HepG2 (cell line): ENCODE measurements at regions not wholly inside any gene's neighbourhood (a gene's known extent, or its start where the extent isn't known, plus 50 kb on each side); places are given as distances from the start of the nearest gene placed in this dataset.

ENCODE experiments used
- ATAC-seq: fragments of 200-7000 bp; cut with Tn5 transposase; 3 replicates; pipeline ENCODE4 v1.9.1; 2020; ENCODE audit warnings: mild to moderate bottlenecking, moderate library complexity
- BruUV-seq: library from RNA; stranded (reverse); fragments of 400-500 nt; replicated peaks from 2 replicates; lab custom pipeline; 2021; lab: Mats Ljungman, UMichigan
- CTCF ChIA-PET: fragments of 300-600 bp; formaldehyde crosslinking; extraction: SDS; loops from one replicate; lab custom pipeline; 2021; ENCODE audit warnings: low total read pairs, inconsistent platforms, low intra/inter-chr PET ratio; lab: Yijun Ruan, JAX
- POLR2A ChIA-PET: fragments of 350-600 bp; sonication (Branson Sonifier 250); formaldehyde crosslinking; loops from one replicate; lab custom pipeline; 2020; ENCODE audit warnings: antibody characterized with exemption, inconsistent platforms; lab: Yijun Ruan, JAX
- DNase-seq: peaks from one replicate; pipeline ENCODE4 v3.0.0-alpha.2; 2015; ENCODE audit warnings: low spot score
- FAIRE-seq: peaks from 3 replicates; lab custom pipeline; 2011; peaks lifted over from hg19 to GRCh38; lab: Jason Lieb, UNC
- H2AFZ ChIP-seq: one replicate; pipeline ENCODE4 v1.6.1; 2011; ENCODE audit warnings: low read length, inconsistent platforms
- H3K27ac ChIP-seq: fragments of 300-600 bp; 3 replicates; pipeline ENCODE4 v1.8.0; 2011; ENCODE audit warnings: mixed run types, mild to moderate bottlenecking, mixed read lengths, low read length, inconsistent platforms; ENCODE audit not compliant: insufficient read depth; ENCODE audit errors: extremely low read length
- H3K27me3 ChIP-seq, 2 experiments: fragments of 200-600 bp in 1 of 2; 2 replicates in 1 of 2; 3 replicates in 1 of 2; pipeline versions ENCODE4 v1.6.0 to v1.8.0; 2011; ENCODE audit warnings: low read length in 2 of 2, mild to moderate bottlenecking in 2 of 2, moderate library complexity in 2 of 2, inconsistent platforms in 1 of 2; ENCODE audit not compliant: insufficient read depth in 2 of 2, control insufficient read depth in 1 of 2
- H3K36me3 ChIP-seq, 2 experiments: fragments of 200-600 bp in 1 of 2; replicated peaks in 1 of 2; 2 replicates in 1 of 2; 3 replicates in 1 of 2; pipeline versions ENCODE4 v1.5.1 to v1.8.0; 2011; ENCODE audit warnings: low read length in 2 of 2, inconsistent platforms in 1 of 2; ENCODE audit not compliant: insufficient read depth in 2 of 2, control insufficient read depth in 1 of 2
- H3K4me1 ChIP-seq: 2 replicates; pipeline ENCODE4 v1.5.1; 2012; ENCODE audit warnings: low read length, inconsistent platforms; ENCODE audit not compliant: insufficient read depth
- H3K4me2 ChIP-seq: 2 replicates; pipeline ENCODE4 v1.6.0; 2011; ENCODE audit warnings: low read depth, low read length, inconsistent platforms
- H3K4me3 ChIP-seq, 3 experiments: fragments of 200-600 bp in 1 of 3; sonication (generic), shearing (Covaris generic) in 1 of 3; replicated peaks in 1 of 3; 2 replicates each; pipeline ENCODE4 v1.5.1; 2011 to 2016; ENCODE audit warnings: low read length in 3 of 3, inconsistent platforms in 2 of 3, low read depth in 2 of 3, mild to moderate bottlenecking in 2 of 3, control low read depth in 1 of 3, mixed read lengths in 1 of 3; ENCODE audit not compliant: insufficient read depth in 1 of 3
- H3K79me2 ChIP-seq: one replicate; pipeline ENCODE4 v1.6.1; 2011; ENCODE audit warnings: low read length, inconsistent platforms; ENCODE audit not compliant: insufficient read depth
- H3K9ac ChIP-seq: 2 replicates; pipeline ENCODE4 v1.6.0; 2011; ENCODE audit warnings: mild to moderate bottlenecking, low read depth, low read length, inconsistent platforms; ENCODE audit not compliant: insufficient read depth
- H3K9me3 ChIP-seq: 2 replicates; pipeline ENCODE4 v1.5.1; 2012; ENCODE audit warnings: mild to moderate bottlenecking, low read length
- H4K20me1 ChIP-seq: 2 replicates; pipeline ENCODE4 v1.6.0; 2011; ENCODE audit warnings: inconsistent platforms, mild to moderate bottlenecking, low read length, moderate library complexity; ENCODE audit not compliant: insufficient read depth
- GABPB1 ChIP-seq: IDR thresholded peaks from 2 replicates; pipeline ENCODE4 v1.6.1; 2016; ENCODE audit warnings: mild to moderate bottlenecking, missing genetic modification reagents, moderate library complexity, missing compliant biosample characterization
- GLMP ChIP-seq: sonication (generic); formaldehyde crosslinking; IDR thresholded peaks from 2 replicates; pipeline ENCODE4 v1.9.0; 2021; ENCODE audit warnings: missing genetic modification reagents, mild to moderate bottlenecking, borderline replicate concordance
- MAX ChIP-seq: IDR thresholded peaks from 2 replicates; pipeline ENCODE4 v1.6.1; 2012; ENCODE audit warnings: inconsistent platforms
- MTA1 ChIP-seq: sonication (generic); formaldehyde crosslinking; IDR thresholded peaks from 2 replicates; pipeline ENCODE4 v1.4.0; 2020; ENCODE audit warnings: missing genetic modification reagents, mild to moderate bottlenecking, borderline replicate concordance
- NFKBIZ ChIP-seq: IDR thresholded peaks from 2 replicates; pipeline ENCODE4 v1.6.1; 2018; ENCODE audit warnings: missing genetic modification reagents, missing compliant biosample characterization
- PRDM15 ChIP-seq: sonication (generic); formaldehyde crosslinking; IDR thresholded peaks from 2 replicates; pipeline ENCODE4 v1.4.0; 2020; ENCODE audit warnings: missing genetic modification reagents
- TEAD2 ChIP-seq: sonication (generic); formaldehyde crosslinking; IDR thresholded peaks from 2 replicates; pipeline ENCODE4 v1.9.0; 2021; ENCODE audit warnings: missing genetic modification reagents
- ZNF136 ChIP-seq: sonication (generic); formaldehyde crosslinking; IDR thresholded peaks from 2 replicates; pipeline ENCODE4 v1.8.1; 2022; ENCODE audit warnings: low read depth, mild to moderate bottlenecking, moderate library complexity, missing genetic modification reagents
- ZNF451 ChIP-seq: sonication (generic); formaldehyde crosslinking; IDR thresholded peaks from 2 replicates; pipeline ENCODE4 v1.5.0; 2020; ENCODE audit warnings: mild to moderate bottlenecking, missing genetic modification reagents
- WGBS: methylation state at CpG from one replicate; pipeline ENCODE4 v1.1.6; 2017; ENCODE audit warnings: low lambda C conversion rate; 5-methylcytosine and 5-hydroxymethylcytosine counted together
- in situ Hi-C: cut with HindIII; loops from 2 replicates; pipeline ENCODE4 v1.10.0; 2017; ENCODE audit warnings: low pct_unique_long_range_greater_than_20kb; ENCODE audit not compliant: extremely low pct_ligation_motif_present
- intact Hi-C: fragments of 100-400 bp; cut with micrococcal nuclease; formaldehyde crosslinking; loops from one replicate; pipeline ENCODE4 v1.10.0; 2022; ENCODE audit not compliant: unreplicated experiment

GRCh38 chr5:3828761-3829160 lies 233.1 kb downstream of the IRX1 start (continued):
- TF ChIP-seq TEAD2 (CRISPR knock-in tag) (no peak), GABPB1 (no peak), MTA1 (CRISPR knock-in tag) (no peak)
- TF ChIP-seq, all 625 proteins: peak for 0

GRCh38 chr5:3833566-3833965 lies 237.9 kb downstream of the IRX1 start:
- Histone ChIP-seq H4K20me1 (no peaks in the 10 kb centered on the region), H3K36me3 (no peaks in the 10 kb centered on the region), H3K27ac (no peak overlapping the region), H3K79me2 (no peaks in the 10 kb centered on the region), H3K9ac (no peak overlapping the region), H3K9me3 (peaks cover 42% of the 10 kb centered on the region), H3K27me3 (no peaks in the 10 kb centered on the region), H3K4me1 (no peaks in the 10 kb centered on the region), H3K4me2 (no peak overlapping the region), H3K4me3 (no peak overlapping the region), H2AFZ (no peak overlapping the region)
- intact Hi-C loops (no loop called here), in situ Hi-C loops (no loop called here)
- ChIA-PET CTCF (no interaction called here), POLR2A (no interaction called here)
- BruUV-seq: no TSS peak
- ATAC-seq: no peak
- no peak for FAIRE-seq
- no peak for DNase-seq
- TF ChIP-seq NFKBIZ: no peak
- TF ChIP-seq ZNF136 (CRISPR knock-in tag): no peak
- no peak for TF ChIP-seq ZNF451 (CRISPR knock-in tag)
- no peak for TF ChIP-seq PRDM15 (CRISPR knock-in tag)
- no peak for TF ChIP-seq MAX
- no peak for TF ChIP-seq GLMP
- WGBS: 3% methylated on average over 3 of the region's 3 CpGs
